K562 (cell line): ENCODE measurements at regions not wholly inside any gene's neighbourhood (a gene's known extent, or its start where the extent isn't known, plus 50 kb on each side); places are given as distances from the start of the nearest gene placed in this dataset.

Experiments
- ATAC-seq: fragments of 200-7000 bp; cut with Tn5 transposase; 3 replicates; pipeline ENCODE4 v1.9.1; 2020; ENCODE audit warnings: moderate library complexity
- BruUV-seq: library from RNA; stranded (reverse); fragments of 400-500 nt; replicated peaks from 2 replicates; lab custom pipeline; 2021; lab: Mats Ljungman, UMichigan
- CTCF ChIA-PET: fragments of 300-600 bp; formaldehyde crosslinking; extraction: SDS; loops from one replicate; lab custom pipeline; 2021; ENCODE audit warnings: low intra/inter-chr PET ratio; lab: Yijun Ruan, JAX
- POLR2A ChIA-PET: fragments of 300-600, 350-650 bp; sonication (Branson Sonifier 250); formaldehyde crosslinking; extraction: SDS; loops from one replicate; lab custom pipeline; 2021; ENCODE audit warnings: antibody characterized with exemption, inconsistent platforms; lab: Yijun Ruan, JAX
- DNase-seq, 4 experiments: peaks; one replicate each; pipeline versions ENCODE4 v3.0.0 to v3.0.0-alpha.2; 2011 to 2018; ENCODE audit warnings: low spot score in 3 of 4, mixed read lengths in 3 of 4; ENCODE audit errors: extremely low read depth in 1 of 4
- FAIRE-seq: peaks from 2 replicates; lab custom pipeline; 2011; peaks lifted over from hg19 to GRCh38; lab: Jason Lieb, UNC
- H2AFZ ChIP-seq: 2 replicates; pipeline ENCODE4 v1.6.0; 2011; ENCODE audit warnings: low read depth, low read length, control low read depth, inconsistent platforms
- H3K27ac ChIP-seq: fragments of 200-600 bp; 3 replicates; pipeline ENCODE4 v1.8.0; 2011; ENCODE audit warnings: low read depth, mild to moderate bottlenecking, control low read depth, inconsistent platforms, low read length, moderate library complexity, mixed read lengths; ENCODE audit errors: extremely low read depth
- H3K27me3 ChIP-seq, 2 experiments: fragments of 300-600 bp in 1 of 2; 2 replicates in 1 of 2; 3 replicates in 1 of 2; pipeline versions ENCODE4 v1.6.0 to v1.8.0; 2011; ENCODE audit warnings: inconsistent platforms in 2 of 2, low read length in 2 of 2, mild to moderate bottlenecking in 1 of 2, mixed read lengths in 1 of 2, moderate library complexity in 1 of 2; ENCODE audit not compliant: control insufficient read depth in 2 of 2, insufficient read depth in 2 of 2
- H3K36me3 ChIP-seq: fragments of 300-600 bp; 3 replicates; pipeline ENCODE4 v1.8.0; 2011; ENCODE audit warnings: mild to moderate bottlenecking, low read length, inconsistent platforms; ENCODE audit not compliant: control insufficient read depth, insufficient read depth
- H3K4me1 ChIP-seq, 2 experiments: fragments of 200-600 bp in 1 of 2; replicated peaks in 1 of 2; 2 replicates in 1 of 2; 3 replicates in 1 of 2; pipeline versions ENCODE4 v1.5.1 to v1.8.0; 2011; ENCODE audit warnings: inconsistent platforms in 2 of 2, low read length in 2 of 2, mild to moderate bottlenecking in 1 of 2, mixed read lengths in 1 of 2, moderate library complexity in 1 of 2; ENCODE audit not compliant: control insufficient read depth in 2 of 2, insufficient read depth in 2 of 2
- H3K4me2 ChIP-seq: 2 replicates; pipeline ENCODE4 v1.6.1; 2011; ENCODE audit warnings: low read length, control low read depth, inconsistent platforms, mixed read lengths; ENCODE audit not compliant: insufficient read depth
- H3K4me3 ChIP-seq: fragments of 200-600 bp; sonication (generic), shearing (Covaris generic); 2 replicates; pipeline ENCODE4 v1.5.1; 2016; ENCODE audit warnings: control low read depth, inconsistent platforms
- H3K79me2 ChIP-seq: fragments of 200-600 bp; 3 replicates; pipeline ENCODE4 v1.8.0; 2011; ENCODE audit warnings: low read length, inconsistent platforms; ENCODE audit not compliant: control insufficient read depth, insufficient read depth
- H3K9ac ChIP-seq, 2 experiments: 2 replicates each; pipeline versions ENCODE4 v1.6.0 to v1.6.1; 2011; ENCODE audit warnings: low read depth in 2 of 2, low read length in 2 of 2, control low read depth in 1 of 2, inconsistent platforms in 1 of 2, mild to moderate bottlenecking in 1 of 2, mixed read lengths in 1 of 2; ENCODE audit not compliant: insufficient read depth in 1 of 2
- H3K9me1 ChIP-seq: one replicate; pipeline ENCODE4 v1.6.0; 2011; ENCODE audit warnings: inconsistent platforms, mild to moderate bottlenecking, low read length, moderate library complexity; ENCODE audit not compliant: control insufficient read depth, insufficient read depth
- H3K9me3 ChIP-seq: replicated peaks from 2 replicates; pipeline ENCODE4 v1.5.1; 2011; ENCODE audit warnings: low read depth, low read length, inconsistent platforms; ENCODE audit not compliant: control insufficient read depth, insufficient read depth
- H4K20me1 ChIP-seq: replicated peaks from 2 replicates; pipeline ENCODE4 v1.6.1; 2011; ENCODE audit warnings: low read length, inconsistent platforms, mixed read lengths; ENCODE audit not compliant: control insufficient read depth, insufficient read depth
- CEBPB ChIP-seq: fragments of 450-650 bp; IDR thresholded peaks from 2 replicates; pipeline ENCODE4 v1.6.1; 2016; ENCODE audit warnings: missing genetic modification characterization, missing compliant biosample characterization
- CEBPG ChIP-seq, 3 experiments: fragments of 200-800 bp in 1 of 3; sonication (Bioruptor generic) in 1 of 3; sonication (generic) in 1 of 3; formaldehyde crosslinking in 1 of 3; IDR thresholded peaks in 2 of 3; conservative IDR thresholded peaks in 1 of 3; 2 replicates each; pipeline versions ENCODE4 v1.6.1 to v1.8.0; 2016 to 2022; ENCODE audit warnings: missing compliant biosample characterization in 2 of 3, missing genetic modification characterization in 2 of 3, mild to moderate bottlenecking in 1 of 3, missing genetic modification reagents in 1 of 3
- DNMT1 ChIP-seq: fragments of 450-650 bp; IDR thresholded peaks from 2 replicates; pipeline ENCODE4 v1.6.1; 2016; ENCODE audit warnings: antibody characterized with exemption, mild to moderate bottlenecking
- ELF4 ChIP-seq: fragments of 450-650 bp; formaldehyde crosslinking; IDR thresholded peaks from 2 replicates; pipeline ENCODE4 v1.4.0; 2022; ENCODE audit warnings: missing genetic modification characterization
- NCOA1 ChIP-seq: fragments of 450-650 bp; IDR thresholded peaks from 2 replicates; pipeline ENCODE4 v1.6.1; 2016; ENCODE audit warnings: low read depth
- ZNF232 ChIP-seq: sonication (generic); formaldehyde crosslinking; IDR thresholded peaks from 2 replicates; pipeline ENCODE4 v1.8.0; 2022; ENCODE audit warnings: mild to moderate bottlenecking, missing genetic modification reagents
- WGBS: fragments of 100-300 bp; shearing (Covaris generic); methylation state at CpG from one replicate; pipeline ENCODE4 v1.1.6; 2016; ENCODE audit warnings: low coverage, mixed read lengths; ENCODE audit not compliant: insufficient coverage; ENCODE audit errors: missing lambda C conversion rate; 5-methylcytosine and 5-hydroxymethylcytosine counted together
- in situ Hi-C: fragments of 300-500 bp; cut with MboI; formaldehyde crosslinking; loops from 4 replicates; pipeline ENCODE4 v1.15.0; 2018; ENCODE audit warnings: inconsistent platforms, mixed read lengths
- intact Hi-C: fragments of 100-400 bp; cut with micrococcal nuclease; formaldehyde crosslinking; loops from 2 replicates; pipeline ENCODE4 v1.14.2; 2022
- TF ChIP-seq, protein P1 (sequence below): IDR thresholded peaks from 3 replicates; pipeline ENCODE4 v1.6.1; 2011; ENCODE audit warnings: borderline replicate concordance, mild to moderate bottlenecking, moderate library complexity; ENCODE audit not compliant: insufficient read length; ENCODE audit errors: extremely low read depth
- TF ChIP-seq, protein P2 (sequence below), 2 experiments: fragments of 450-650 bp; IDR thresholded peaks; 2 replicates each; pipeline ENCODE4 v1.6.1; 2016

DNA sequence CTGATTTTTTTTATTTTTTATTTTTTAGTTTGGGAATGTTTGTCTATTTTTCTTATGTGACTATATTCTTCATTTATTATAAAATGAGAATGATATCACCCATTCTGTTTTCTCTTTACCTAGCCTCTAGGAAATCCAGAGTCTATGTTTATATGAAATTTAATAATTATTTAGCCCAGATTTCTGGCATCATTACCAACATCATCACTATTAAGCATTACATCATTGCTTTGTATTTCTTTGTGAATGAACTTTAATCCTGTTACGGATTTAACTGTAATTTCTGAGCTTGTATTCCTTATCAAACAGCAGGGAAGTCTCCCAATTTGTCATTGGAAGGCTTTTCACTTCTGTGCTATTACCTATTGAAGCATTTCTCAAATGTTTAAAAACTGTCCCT, 72.7 kb upstream of the NOX3 start (continued):
- no peak for TF ChIP-seq ZNF232 (CRISPR knock-in tag)
- no peak for TF ChIP-seq DNMT1
- TF ChIP-seq, protein P1, sequence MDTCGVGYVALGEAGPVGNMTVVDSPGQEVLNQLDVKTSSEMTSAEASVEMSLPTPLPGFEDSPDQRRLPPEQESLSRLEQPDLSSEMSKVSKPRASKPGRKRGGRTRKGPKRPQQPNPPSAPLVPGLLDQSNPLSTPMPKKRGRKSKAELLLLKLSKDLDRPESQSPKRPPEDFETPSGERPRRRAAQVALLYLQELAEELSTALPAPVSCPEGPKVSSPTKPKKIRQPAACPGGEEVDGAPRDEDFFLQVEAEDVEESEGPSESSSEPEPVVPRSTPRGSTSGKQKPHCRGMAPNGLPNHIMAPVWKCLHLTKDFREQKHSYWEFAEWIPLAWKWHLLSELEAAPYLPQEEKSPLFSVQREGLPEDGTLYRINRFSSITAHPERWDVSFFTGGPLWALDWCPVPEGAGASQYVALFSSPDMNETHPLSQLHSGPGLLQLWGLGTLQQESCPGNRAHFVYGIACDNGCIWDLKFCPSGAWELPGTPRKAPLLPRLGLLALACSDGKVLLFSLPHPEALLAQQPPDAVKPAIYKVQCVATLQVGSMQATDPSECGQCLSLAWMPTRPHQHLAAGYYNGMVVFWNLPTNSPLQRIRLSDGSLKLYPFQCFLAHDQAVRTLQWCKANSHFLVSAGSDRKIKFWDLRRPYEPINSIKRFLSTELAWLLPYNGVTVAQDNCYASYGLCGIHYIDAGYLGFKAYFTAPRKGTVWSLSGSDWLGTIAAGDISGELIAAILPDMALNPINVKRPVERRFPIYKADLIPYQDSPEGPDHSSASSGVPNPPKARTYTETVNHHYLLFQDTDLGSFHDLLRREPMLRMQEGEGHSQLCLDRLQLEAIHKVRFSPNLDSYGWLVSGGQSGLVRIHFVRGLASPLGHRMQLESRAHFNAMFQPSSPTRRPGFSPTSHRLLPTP: no peak
- TF ChIP-seq, all 486 proteins: peak for 0

DNA sequence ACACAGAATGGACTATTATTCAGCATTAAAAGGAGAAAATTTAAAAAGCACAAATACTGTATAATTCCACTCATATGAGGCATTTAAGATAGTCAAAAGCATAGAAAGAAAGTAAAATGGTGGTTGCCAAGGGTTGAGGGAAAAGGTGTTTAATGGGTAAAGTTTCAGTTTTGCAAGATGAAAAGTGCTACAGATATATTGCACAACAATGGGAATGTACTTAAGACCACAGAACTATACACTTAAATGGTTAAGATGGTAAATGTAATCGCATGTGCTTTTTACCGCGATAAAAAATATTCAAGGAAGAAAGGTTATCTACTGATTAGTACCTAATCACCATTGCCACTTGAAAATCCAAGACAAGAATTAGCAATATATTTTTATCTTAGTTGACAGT, 71.8 kb upstream of the NOX3 start:
- H3K36me3 ChIP-seq: no peaks in the 10 kb centered on the region
- intact Hi-C loops (no loop called here), in situ Hi-C loops (no loop called here)
- TF ChIP-seq NCOA1: no peak
- no peak for TF ChIP-seq CEBPG (CRISPR knock-in tag; IDR thresholded peaks at IDR 0.05)
- TF ChIP-seq CEBPG (tag; conservative IDR thresholded peaks at IDR 0.05 in 1 of 2, IDR thresholded peaks at IDR 0.05 in 1 of 2): peak in 1 of 2 experiments; percentile 67; a peak in 2 of 4 replicates
- peak; percentile 67 for TF ChIP-seq CEBPB (tag)
- TF ChIP-seq, protein P2, sequence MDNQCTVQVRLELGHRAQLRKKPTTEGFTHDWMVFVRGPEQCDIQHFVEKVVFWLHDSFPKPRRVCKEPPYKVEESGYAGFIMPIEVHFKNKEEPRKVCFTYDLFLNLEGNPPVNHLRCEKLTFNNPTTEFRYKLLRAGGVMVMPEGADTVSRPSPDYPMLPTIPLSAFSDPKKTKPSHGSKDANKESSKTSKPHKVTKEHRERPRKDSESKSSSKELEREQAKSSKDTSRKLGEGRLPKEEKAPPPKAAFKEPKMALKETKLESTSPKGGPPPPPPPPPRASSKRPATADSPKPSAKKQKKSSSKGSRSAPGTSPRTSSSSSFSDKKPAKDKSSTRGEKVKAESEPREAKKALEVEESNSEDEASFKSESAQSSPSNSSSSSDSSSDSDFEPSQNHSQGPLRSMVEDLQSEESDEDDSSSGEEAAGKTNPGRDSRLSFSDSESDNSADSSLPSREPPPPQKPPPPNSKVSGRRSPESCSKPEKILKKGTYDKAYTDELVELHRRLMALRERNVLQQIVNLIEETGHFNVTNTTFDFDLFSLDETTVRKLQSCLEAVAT (IDR thresholded peaks at IDR 0.05): no peak
- no peak for TF ChIP-seq ELF4
- no peak overlapping the region for H3K4me3 ChIP-seq
- FAIRE-seq: no peak
- H3K27me3 ChIP-seq: no peaks in the 10 kb centered on the region
- H3K4me2 ChIP-seq: no peak overlapping the region
- CTCF ChIA-PET: no interaction called here
- H3K79me2 ChIP-seq: no peaks in the 10 kb centered on the region
- no peak for DNase-seq
- no peaks in the 10 kb centered on the region for H3K9me1 ChIP-seq
- H3K9me3 ChIP-seq: no peaks in the 10 kb centered on the region
- WGBS: 14% methylated on average over 3 of the region's 3 CpGs
- BruUV-seq: no TSS peak
- POLR2A ChIA-PET: no interaction called here
- no peak for ATAC-seq
- H3K9ac ChIP-seq: no peak overlapping the region
- no peaks in the 10 kb centered on the region for H4K20me1 ChIP-seq
- no peak overlapping the region for H2AFZ ChIP-seq
- no peak overlapping the region for H3K27ac ChIP-seq
- no peaks in the 10 kb centered on the region for H3K4me1 ChIP-seq
